Aorta (tissue), 5 donors: ENCODE measurements at regions not wholly inside any gene's neighbourhood (a gene's known extent, or its start where the extent isn't known, plus 50 kb on each side); places are given as distances from the start of the nearest gene placed in this dataset.

Experiments
- ATAC-seq: fragments of 200-7000 bp; cut with Tn5 transposase; one replicate; pipeline ENCODE4 v1.9.1; 2022; ENCODE audit warnings: moderate library complexity; ENCODE audit not compliant: low FRiP score
- DNase-seq, 2 donors: peaks; one replicate each; pipeline ENCODE4 v3.0.0-alpha.2; 2020
- H3K27ac ChIP-seq, 2 donors: one replicate each; pipeline ENCODE4 v1.5.1; 2013; ENCODE audit warnings: low read length in 2 of 2, mild to moderate bottlenecking in 2 of 2, moderate library complexity in 2 of 2, control low read depth in 1 of 2, inconsistent platforms in 1 of 2, low read depth in 1 of 2
- H3K27me3 ChIP-seq, 2 donors: one replicate each; pipeline ENCODE4 v1.6.1; 2013; ENCODE audit warnings: control low read depth in 1 of 2, low read length in 1 of 2, mild to moderate bottlenecking in 1 of 2, moderate library complexity in 1 of 2; ENCODE audit not compliant: insufficient read depth in 2 of 2, control insufficient read depth in 1 of 2
- H3K36me3 ChIP-seq, 2 donors: one replicate each; pipeline ENCODE4 v1.6.1; 2013; ENCODE audit warnings: control low read depth in 1 of 2, low read length in 1 of 2, mild to moderate bottlenecking in 1 of 2; ENCODE audit not compliant: insufficient read depth in 2 of 2, control insufficient read depth in 1 of 2
- H3K4me1 ChIP-seq, 2 donors: one replicate each; pipeline ENCODE4 v1.6.1; 2013; ENCODE audit warnings: low read length in 2 of 2, control low read depth in 1 of 2, mild to moderate bottlenecking in 1 of 2, moderate library complexity in 1 of 2; ENCODE audit not compliant: insufficient read depth in 2 of 2, control insufficient read depth in 1 of 2
- H3K4me3 ChIP-seq, 2 donors: one replicate each; pipeline ENCODE4 v1.5.1; 2013; ENCODE audit warnings: low read length in 2 of 2, control low read depth in 1 of 2, mild to moderate bottlenecking in 1 of 2
- H3K9me3 ChIP-seq: one replicate; pipeline ENCODE4 v1.6.1; 2013; ENCODE audit warnings: mild to moderate bottlenecking, low read length; ENCODE audit not compliant: control insufficient read depth
- WGBS, 2 donors: extraction: QIAGEN DNeasy Blood & Tissue Kit; methylation state at CpG; one replicate each; pipeline ENCODE4 v1.1.7; 2013; 5-methylcytosine and 5-hydroxymethylcytosine counted together
- intact Hi-C, 2 donors: fragments of 100-400 bp; cut with DNase I; formaldehyde crosslinking; loops; one replicate each; pipeline versions ENCODE4 v1.14.2 to v1.15.0; 2022
- donor health status: healthy with polysubstance abuse.
- donor health status: Bipolar disorder and iron deficiency.
- donor health status: DM: no; HTN: no; CAD: no.
- donor health status: DM: no; HTN: no; CAD: no.
- donor health status: DM: yes; HTN: yes; CAD: no.

DNA sequence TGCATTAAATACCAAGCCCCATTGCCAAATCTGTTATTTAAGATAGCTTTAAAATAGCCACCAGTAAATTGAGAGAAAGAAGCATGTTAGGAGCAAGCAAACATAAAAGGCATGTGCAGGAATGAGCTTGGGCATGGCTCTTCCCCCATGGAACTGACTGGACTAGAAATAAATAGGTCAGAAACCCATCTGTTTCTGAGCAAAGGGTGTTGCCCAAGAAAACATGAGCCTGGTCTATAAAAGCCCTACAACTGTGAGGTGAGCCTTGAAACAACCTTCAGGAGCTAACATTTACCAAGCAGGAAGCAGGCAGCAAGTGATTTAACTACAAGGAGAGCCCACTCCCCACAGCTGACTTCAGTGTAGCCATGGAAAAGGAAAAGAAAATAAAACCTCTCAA lies 126.3 kb downstream of the C6orf118 start:
- Histone ChIP-seq H3K4me1 (no peaks in the 10 kb centered on the region), H3K36me3 (no peaks in the 10 kb centered on the region), H3K4me3 (no peak overlapping the region), H3K9me3 (no peaks in the 10 kb centered on the region), H3K27ac (no peak overlapping the region), H3K27me3 (no peaks in the 10 kb centered on the region)
- intact Hi-C loops: no loop called here
- DNase-seq (no peak), ATAC-seq (no peak)

DNA sequence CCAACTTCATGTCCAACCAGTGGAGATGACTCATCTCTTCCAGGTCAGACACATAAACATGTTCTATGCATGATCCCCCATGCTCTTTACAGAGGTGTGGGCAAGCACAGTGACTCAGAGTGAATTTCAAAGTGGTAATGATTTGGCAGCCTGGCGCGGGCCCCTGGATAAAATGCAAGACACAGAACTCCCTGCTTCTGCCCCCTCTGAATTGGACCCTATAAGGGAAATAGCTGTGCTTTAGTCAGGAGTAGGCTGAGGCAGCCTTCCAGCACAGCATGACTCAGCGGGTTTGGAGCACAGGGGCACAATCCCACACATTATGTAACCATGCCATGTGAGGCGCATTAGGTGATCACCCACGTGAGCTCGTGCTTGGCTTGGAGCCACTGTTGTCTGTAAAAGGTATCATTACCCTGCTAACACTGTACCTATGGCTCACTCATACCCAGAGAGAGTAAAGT lies 127.4 kb downstream of the C6orf118 start:
- Histone ChIP-seq H3K27ac (no peak overlapping the region), H3K4me1 (no peaks in the 10 kb centered on the region), H3K36me3 (no peaks in the 10 kb centered on the region), H3K27me3 (no peaks in the 10 kb centered on the region), H3K9me3 (no peaks in the 10 kb centered on the region), H3K4me3 (no peak overlapping the region)
- DNase-seq: no peak
- intact Hi-C loops: no loop called here
- WGBS, 2 donors: 86 to 88% methylated on average over 6 of the region's 6 CpGs
- no peak for ATAC-seq

DNA sequence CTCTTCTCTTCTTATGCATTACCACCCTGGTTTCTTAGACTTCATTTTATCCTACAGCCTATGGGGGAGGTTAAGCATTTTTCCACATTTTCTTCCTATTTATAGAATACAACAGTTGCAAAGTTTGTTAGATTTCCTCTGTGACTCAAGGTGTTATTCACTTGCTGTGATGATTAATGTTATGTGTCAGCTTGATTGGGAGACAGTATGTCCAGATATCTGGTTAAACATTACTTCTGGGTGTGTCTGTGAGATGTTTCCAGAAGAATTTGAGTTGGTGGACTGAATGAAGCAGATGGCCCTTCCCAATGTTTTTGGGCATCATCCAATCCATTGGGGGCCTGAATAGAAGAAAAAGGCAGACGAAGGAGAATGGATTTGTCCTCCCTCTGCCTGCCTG lies 131.3 kb downstream of the C6orf118 start:
- Histone ChIP-seq H3K4me3 (no peak overlapping the region), H3K27ac (no peak overlapping the region), H3K4me1 (no peaks in the 10 kb centered on the region), H3K9me3 (no peaks in the 10 kb centered on the region), H3K36me3 (no peaks in the 10 kb centered on the region), H3K27me3 (no peaks in the 10 kb centered on the region)
- DNase-seq (no peak), ATAC-seq (no peak)
- intact Hi-C loops: no loop called here
- 37 to 91% methylated on average over 1 of the region's 1 CpG for WGBS, 2 donors

DNA sequence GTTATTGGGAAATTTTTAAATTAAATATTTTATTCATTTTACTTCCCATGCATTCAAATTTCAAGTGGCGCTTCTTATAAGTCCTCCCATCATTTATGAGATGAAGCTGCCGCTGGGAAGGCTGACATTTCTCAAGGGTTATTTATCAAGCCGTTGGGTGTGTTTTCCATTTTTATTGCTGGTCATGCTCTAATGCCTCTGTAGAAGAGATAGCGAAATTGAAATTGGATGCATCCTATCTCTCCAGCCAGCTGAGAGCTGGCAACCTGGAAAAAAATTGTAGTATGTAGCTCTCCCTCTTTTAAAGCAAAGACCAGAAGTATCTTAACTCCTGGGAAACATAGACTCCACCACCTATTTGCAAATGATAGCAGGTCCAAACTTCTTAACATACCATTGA lies 135.9 kb downstream of the C6orf118 start:
- WGBS, 2 donors: 71 to 82% methylated on average over 4 of the region's 4 CpGs

DNA sequence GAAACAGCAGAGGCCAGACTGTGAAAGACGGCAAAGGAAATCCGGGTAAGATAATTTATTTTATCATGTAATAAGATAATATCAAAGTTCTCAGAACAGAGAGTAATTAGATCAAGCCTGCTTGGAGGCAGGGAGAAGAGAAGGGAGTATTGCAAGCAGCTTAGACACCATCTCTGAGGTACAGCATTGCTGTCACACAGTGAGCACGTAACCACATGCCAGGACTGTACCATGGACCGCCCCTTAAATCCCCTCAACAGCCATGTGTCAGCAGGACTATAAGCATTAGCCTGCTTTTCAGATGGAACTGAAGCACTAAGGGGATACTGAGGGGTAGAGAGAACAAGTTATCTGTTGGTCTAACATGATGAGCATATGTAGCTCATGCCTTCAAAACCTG lies 141.5 kb downstream of the C6orf118 start:
- H3K4me1 ChIP-seq: no peaks in the 10 kb centered on the region
- no peaks in the 10 kb centered on the region for H3K9me3 ChIP-seq
- no peak overlapping the region for H3K27ac ChIP-seq
- WGBS, 2 donors: 77 to 78% methylated on average over 4 of the region's 4 CpGs
- ATAC-seq (no peak), DNase-seq (no peak)
- no peak overlapping the region for H3K4me3 ChIP-seq
- H3K36me3 ChIP-seq: no peaks in the 10 kb centered on the region
- intact Hi-C loops: no loop called here
- no peaks in the 10 kb centered on the region for H3K27me3 ChIP-seq

More for the DNA sequence above, 135.9 kb downstream of the C6orf118 start:
- Histone ChIP-seq H3K4me3 (peak overlapping the region in 1 of 2 donors; percentile 10), H3K9me3 (no peaks in the 10 kb centered on the region), H3K27ac (no peak overlapping the region), H3K36me3 (no peaks in the 10 kb centered on the region), H3K27me3 (no peaks in the 10 kb centered on the region), H3K4me1 (no peaks in the 10 kb centered on the region)
- DNase-seq: no peak
- no peak for ATAC-seq
- intact Hi-C loops: no loop called here

DNA sequence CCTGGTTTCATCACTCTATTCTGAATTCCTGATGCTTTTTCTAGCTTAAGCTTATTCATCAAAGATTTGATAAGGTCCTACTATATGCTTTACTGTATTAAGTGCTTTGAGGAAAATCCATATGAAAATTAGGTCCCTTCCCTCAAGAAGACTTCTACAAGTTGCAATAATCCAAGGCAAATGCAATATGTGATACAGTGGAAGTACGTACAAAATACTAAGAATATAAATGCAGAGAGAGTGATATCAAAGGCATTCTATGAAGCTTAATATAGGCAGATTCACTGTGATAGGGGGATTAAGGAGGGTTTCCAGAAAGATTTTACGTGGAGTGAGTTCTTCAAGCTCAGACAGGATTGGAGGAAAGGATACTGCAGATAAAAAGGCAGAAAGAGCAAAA lies 142.1 kb downstream of the C6orf118 start:
- no peak overlapping the region for H3K27ac ChIP-seq
- ATAC-seq (no peak), DNase-seq (no peak)
- no peaks in the 10 kb centered on the region for H3K4me1 ChIP-seq
- H3K36me3 ChIP-seq: no peaks in the 10 kb centered on the region
- intact Hi-C loops: no loop called here
- H3K9me3 ChIP-seq: no peaks in the 10 kb centered on the region
- WGBS, 2 donors: 65 to 74% methylated on average over 2 of the region's 2 CpGs
- H3K27me3 ChIP-seq: no peaks in the 10 kb centered on the region
- H3K4me3 ChIP-seq: no peak overlapping the region

DNA sequence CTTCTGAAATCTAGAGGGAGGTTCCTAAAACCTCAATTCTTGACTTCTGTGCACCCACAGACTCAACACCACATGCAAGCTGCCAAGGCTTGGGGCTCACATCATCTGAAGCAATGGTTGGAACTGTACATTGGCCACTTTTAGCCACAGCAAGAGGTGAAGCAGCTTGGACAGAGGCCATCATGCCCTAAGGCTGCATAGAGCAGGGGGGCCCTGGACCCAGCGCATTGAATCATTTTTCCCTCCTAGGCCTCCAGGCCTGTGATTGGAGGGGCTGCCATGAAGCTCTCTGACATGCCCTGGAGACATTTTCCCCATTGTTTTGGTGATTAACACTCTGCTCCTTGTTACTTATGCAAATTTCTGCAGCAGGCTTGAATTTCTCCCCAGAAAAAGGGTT lies 145.9 kb downstream of the C6orf118 start:
- Histone ChIP-seq H3K27me3 (no peaks in the 10 kb centered on the region), H3K36me3 (no peaks in the 10 kb centered on the region), H3K4me3 (no peak overlapping the region), H3K27ac (no peak overlapping the region), H3K4me1 (no peaks in the 10 kb centered on the region), H3K9me3 (no peaks in the 10 kb centered on the region)
- intact Hi-C loops: no loop called here
- ATAC-seq (no peak), DNase-seq (no peak)
- 87 to 91% methylated on average over 1 of the region's 1 CpG for WGBS, 2 donors

DNA sequence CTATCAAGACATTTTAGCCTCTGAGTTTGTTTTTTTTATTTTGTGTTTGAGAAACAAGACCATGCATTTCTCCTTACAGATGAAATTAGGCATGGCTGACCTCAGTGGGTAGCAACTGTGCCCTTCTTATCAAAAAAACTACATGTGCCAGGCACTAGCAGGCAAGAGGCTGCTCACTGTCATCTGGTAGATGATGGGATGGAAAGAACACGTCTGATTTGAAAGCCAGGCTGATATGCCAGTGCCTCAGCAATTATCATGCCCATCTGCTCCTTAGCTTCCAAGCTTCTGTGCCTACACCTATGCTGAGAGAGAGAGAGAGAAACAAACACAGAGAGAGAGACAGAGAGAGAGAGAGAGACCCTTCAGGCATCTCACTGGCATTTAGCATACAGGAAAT lies 149.9 kb downstream of the C6orf118 start:
- no peaks in the 10 kb centered on the region for H3K4me1 ChIP-seq
- no peak for ATAC-seq
- no peaks in the 10 kb centered on the region for H3K27me3 ChIP-seq
- 33 to 42% methylated on average over 1 of the region's 1 CpG for WGBS, 2 donors
- no peaks in the 10 kb centered on the region for H3K9me3 ChIP-seq
- DNase-seq: no peak
- H3K27ac ChIP-seq: no peak overlapping the region
- H3K36me3 ChIP-seq: no peaks in the 10 kb centered on the region
- intact Hi-C loops: no loop called here
- no peak overlapping the region for H3K4me3 ChIP-seq

DNA sequence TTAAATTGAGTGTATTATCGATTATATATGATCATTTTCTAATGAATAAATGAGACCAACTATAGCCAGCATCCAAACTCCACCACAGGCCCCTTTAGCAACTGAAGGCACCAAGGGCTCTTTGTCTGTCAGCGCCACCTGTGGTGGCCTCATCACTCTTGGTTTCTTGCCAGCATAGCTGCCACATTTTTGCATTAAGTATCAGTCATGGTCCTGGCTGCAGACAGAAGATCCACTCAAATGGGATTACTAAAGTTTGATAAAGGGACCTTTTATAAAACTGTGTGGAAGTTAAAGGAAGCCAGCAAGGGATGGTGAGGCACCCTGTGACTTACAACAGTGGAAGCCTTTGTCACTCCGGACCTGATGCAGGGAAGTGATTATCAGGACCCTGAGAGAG lies 162.9 kb downstream of the C6orf118 start:
- WGBS, 2 donors: 80 to 88% methylated on average over 3 of the region's 3 CpGs
- peaks cover 2% of the 10 kb centered on the region for H3K9me3 ChIP-seq
- ATAC-seq (no peak), DNase-seq (no peak)
- H3K27ac ChIP-seq: no peak overlapping the region
- intact Hi-C loops: no loop called here
- H3K4me3 ChIP-seq: no peak overlapping the region
- H3K36me3 ChIP-seq: no peaks in the 10 kb centered on the region
- H3K4me1 ChIP-seq: no peaks in the 10 kb centered on the region
- H3K27me3 ChIP-seq: peaks cover 0 to 2% of the 10 kb centered on the region in 2 donors
